Adrenal gland (tissue), 5 donors: ENCODE measurements at regions not wholly inside any gene's neighbourhood (a gene's known extent, or its start where the extent isn't known, plus 50 kb on each side); places are given as distances from the start of the nearest gene placed in this dataset.

Experiments used
- CTCF ChIP-seq, 6 experiments: fragments of 450-650 bp in 4 of 6; fragments of 200-600 bp in 2 of 6; sonication (generic) in 1 of 6; IDR thresholded peaks; 1 replicate in 5 of 6; 2 replicates in 1 of 6; pipeline versions ENCODE4 v1.5.1 to v1.8.0; 2016 to 2021; ENCODE audit warnings: antibody characterized with exemption in 6 of 6, mild to moderate bottlenecking in 2 of 6, moderate library complexity in 1 of 6
- POLR2A ChIP-seq, 2 donors: fragments of 450-650 bp; IDR thresholded peaks; one replicate each; pipeline ENCODE4 v1.6.1; 2017; ENCODE audit warnings: antibody characterized with exemption in 2 of 2, mild to moderate bottlenecking in 2 of 2, moderate library complexity in 1 of 2
- donor health status: DM: no; HTN: no; CAD: no.

GRCh38 chr5:98433673-98434072 is 339.8 kb upstream of the RGMB start:
- no peak for TF ChIP-seq CTCF (IDR thresholded peaks at IDR 0.05)
- TF ChIP-seq POLR2A (IDR thresholded peaks at IDR 0.05): no peak
